ACHN (cell line): ENCODE measurements at regions not wholly inside any gene's neighbourhood (a gene's known extent, or its start where the extent isn't known, plus 50 kb on each side); places are given as distances from the start of the nearest gene placed in this dataset.

Experiments used
- DNase-seq: peaks from one replicate; pipeline ENCODE4 v3.0.0-alpha.2; 2015
- in situ Hi-C: cut with HindIII; loops from 2 replicates; pipeline ENCODE4 v1.10.0; 2017; ENCODE audit warnings: low sequenced_read_pairs, low pct_ligation_motif_present, low pct_unique_long_range_greater_than_20kb

GRCh38 chr20:62543470-62544302 lies 67.9 kb upstream of the GATA5 start:
- no peak for DNase-seq
- in situ Hi-C loops: no loop called here

- in situ Hi-C loops: no loop called here
Observed at GRCh38 chr20:62544505-62545055, 68.8 kb upstream of the GATA5 start.

GRCh38 chr20:62545271-62545670 lies 69.5 kb upstream of the GATA5 start:
- in situ Hi-C loops: no loop called here
- no peak for DNase-seq

More at GRCh38 chr20:62544505-62545055, 68.8 kb upstream of the GATA5 start:
- no peak for DNase-seq

- in situ Hi-C loops: no loop called here
- DNase-seq: no peak
Observed at GRCh38 chr20:62545901-62546525, 70.2 kb upstream of the GATA5 start.

- in situ Hi-C loops: no loop called here
- no peak for DNase-seq
Observed at GRCh38 chr20:62546606-62547005, 70.8 kb upstream of the GATA5 start.

- DNase-seq: no peak
- in situ Hi-C loops: no loop called here
Observed at GRCh38 chr20:62547364-62547763, 71.6 kb upstream of the GATA5 start.

- in situ Hi-C loops: no loop called here
- no peak for DNase-seq
Observed at GRCh38 chr20:62548471-62548870, 72.7 kb upstream of the GATA5 start.

- DNase-seq: no peak
- in situ Hi-C loops: no loop called here
Observed at GRCh38 chr20:62549029-62549428, 73.2 kb upstream of the GATA5 start.

GRCh38 chr20:62549499-62550086 lies 73.8 kb upstream of the GATA5 start:
- no peak for DNase-seq
- in situ Hi-C loops: no loop called here

- in situ Hi-C loops: no loop called here
- no peak for DNase-seq
Observed at GRCh38 chr20:62550087-62550632, 74.4 kb upstream of the GATA5 start.

- in situ Hi-C loops: no loop called here
- no peak for DNase-seq
Observed at GRCh38 chr20:62551407-62552323, 75.9 kb upstream of the GATA5 start.

GRCh38 chr20:62552613-62553012 lies 76.8 kb upstream of the GATA5 start:
- no peak for DNase-seq

GRCh38 chr20:62553136-62553837 lies 77.5 kb upstream of the GATA5 start:
- DNase-seq: no peak
- in situ Hi-C loops: no loop called here

More at GRCh38 chr20:62552613-62553012, 76.8 kb upstream of the GATA5 start:
- in situ Hi-C loops: no loop called here

GRCh38 chr20:62553838-62554161 lies 78.0 kb upstream of the GATA5 start:
- in situ Hi-C loops: no loop called here
- no peak for DNase-seq

GRCh38 chr20:62554214-62554897 lies 78.6 kb upstream of the GATA5 start:
- in situ Hi-C loops: no loop called here
- DNase-seq: no peak

GRCh38 chr20:62554898-62555641 lies 79.3 kb upstream of the GATA5 start:
- in situ Hi-C loops: no loop called here
- DNase-seq: no peak
